ENCODE measurements at regions not wholly inside any gene's neighbourhood (a gene's known extent, or its start where the extent isn't known, plus 50 kb on each side); places are given as distances from the start of the nearest gene placed in this dataset.

GRCh38 chr13:103218253-103218652 lies 152.0 kb upstream of the SLC10A2 start:
- TF ChIP-seq, protein P1, sequence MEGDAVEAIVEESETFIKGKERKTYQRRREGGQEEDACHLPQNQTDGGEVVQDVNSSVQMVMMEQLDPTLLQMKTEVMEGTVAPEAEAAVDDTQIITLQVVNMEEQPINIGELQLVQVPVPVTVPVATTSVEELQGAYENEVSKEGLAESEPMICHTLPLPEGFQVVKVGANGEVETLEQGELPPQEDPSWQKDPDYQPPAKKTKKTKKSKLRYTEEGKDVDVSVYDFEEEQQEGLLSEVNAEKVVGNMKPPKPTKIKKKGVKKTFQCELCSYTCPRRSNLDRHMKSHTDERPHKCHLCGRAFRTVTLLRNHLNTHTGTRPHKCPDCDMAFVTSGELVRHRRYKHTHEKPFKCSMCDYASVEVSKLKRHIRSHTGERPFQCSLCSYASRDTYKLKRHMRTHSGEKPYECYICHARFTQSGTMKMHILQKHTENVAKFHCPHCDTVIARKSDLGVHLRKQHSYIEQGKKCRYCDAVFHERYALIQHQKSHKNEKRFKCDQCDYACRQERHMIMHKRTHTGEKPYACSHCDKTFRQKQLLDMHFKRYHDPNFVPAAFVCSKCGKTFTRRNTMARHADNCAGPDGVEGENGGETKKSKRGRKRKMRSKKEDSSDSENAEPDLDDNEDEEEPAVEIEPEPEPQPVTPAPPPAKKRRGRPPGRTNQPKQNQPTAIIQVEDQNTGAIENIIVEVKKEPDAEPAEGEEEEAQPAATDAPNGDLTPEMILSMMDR (IDR thresholded peaks at IDR 0.05; ENCODE audit: low read depth, low read length) = no peak

DNA sequence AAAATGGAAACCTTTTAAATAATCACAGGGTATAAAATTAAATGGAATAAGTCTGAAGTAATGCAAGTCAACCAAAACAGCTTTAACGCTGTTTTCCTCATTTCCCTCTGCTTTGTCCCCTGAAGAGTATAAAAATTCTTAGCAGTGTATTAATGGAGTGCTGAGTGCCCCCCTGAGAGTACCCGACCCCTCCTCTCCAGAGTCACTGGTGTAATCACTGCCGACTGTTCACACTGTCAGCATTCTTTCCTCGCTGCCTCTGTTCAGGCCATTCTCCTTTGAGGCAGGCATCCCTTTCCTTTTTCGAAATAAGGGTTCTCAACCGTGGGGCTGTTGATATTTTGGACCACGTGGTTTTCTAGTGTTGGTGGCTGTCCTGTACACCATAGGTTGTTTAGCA lies 146.9 kb upstream of the SLC10A2 start:
- TF ChIP-seq, protein P1 (IDR thresholded peaks at IDR 0.05; ENCODE audit: low read depth, low read length) = no peak
- no peak for DNase-seq (ENCODE audit: low read depth in 2 of 2)
- H3K4me3 ChIP-seq (replicated peaks in 1 of 2; ENCODE audit: low read depth in 2 of 2, low read length in 2 of 2) = no peak overlapping the region

More at GRCh38 chr13:103218253-103218652, 152.0 kb upstream of the SLC10A2 start:
- no peak overlapping the region for H3K4me3 ChIP-seq (replicated peaks in 1 of 2; ENCODE audit: low read depth in 2 of 2, low read length in 2 of 2)
- no peak for DNase-seq (ENCODE audit: low read depth in 2 of 2)

- no peak overlapping the region for H3K4me3 ChIP-seq (replicated peaks in 1 of 2; ENCODE audit: low read depth in 2 of 2, low read length in 2 of 2)
- no peak for DNase-seq (ENCODE audit: low read depth in 2 of 2)
- TF ChIP-seq, protein P1 (IDR thresholded peaks at IDR 0.05; ENCODE audit: low read depth, low read length) = no peak
Measured at GRCh38 chr13:103210348-103210747, 144.1 kb upstream of the SLC10A2 start.

DNA sequence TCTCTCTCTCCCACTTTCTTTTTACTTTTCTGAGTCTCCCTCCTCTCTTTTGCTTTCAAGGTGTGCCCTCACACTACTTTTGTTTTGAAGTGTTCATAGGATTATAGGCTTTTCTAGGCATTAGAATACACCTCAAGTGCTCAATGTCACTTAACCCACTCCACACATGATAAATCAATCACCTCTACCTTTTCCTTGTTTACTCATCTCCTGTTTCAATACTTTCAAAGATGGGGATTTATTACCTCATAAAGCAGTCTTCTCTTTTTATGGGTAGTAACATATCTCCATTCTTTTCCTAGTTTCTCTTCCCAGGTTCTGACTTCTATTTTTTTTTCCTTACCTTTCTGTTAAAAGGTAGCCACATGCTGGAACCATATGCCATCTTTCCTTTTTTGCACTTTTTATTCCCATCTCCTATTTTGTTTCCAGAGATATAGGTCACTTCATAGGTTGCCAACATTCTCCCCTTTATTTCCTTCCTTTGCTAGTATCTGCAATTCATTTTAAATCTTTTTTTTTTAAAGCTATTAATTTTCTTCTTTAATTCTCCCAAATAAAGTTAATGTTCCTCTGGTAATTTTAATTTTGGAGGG lies 137.6 kb upstream of the SLC10A2 start:
- no peak overlapping the region for H3K4me3 ChIP-seq (replicated peaks in 1 of 2; ENCODE audit: low read depth in 2 of 2, low read length in 2 of 2)
- DNase-seq (ENCODE audit: low read depth in 2 of 2) = no peak
- TF ChIP-seq, protein P1 (IDR thresholded peaks at IDR 0.05; ENCODE audit: low read depth, low read length) = no peak

GRCh38 chr13:103200118-103200885 lies 134.1 kb upstream of the SLC10A2 start:
- H3K4me3 ChIP-seq (replicated peaks in 1 of 2; ENCODE audit: low read depth in 2 of 2, low read length in 2 of 2) = no peak overlapping the region
- TF ChIP-seq, protein P1 (IDR thresholded peaks at IDR 0.05; ENCODE audit: low read depth, low read length) = no peak
- DNase-seq (ENCODE audit: low read depth in 2 of 2) = no peak

- H3K4me3 ChIP-seq (replicated peaks in 1 of 2; ENCODE audit: low read depth in 2 of 2, low read length in 2 of 2) = no peak overlapping the region
- DNase-seq (ENCODE audit: low read depth in 2 of 2) = no peak
- TF ChIP-seq, protein P1 (IDR thresholded peaks at IDR 0.05; ENCODE audit: low read depth, low read length) = no peak
Measured at GRCh38 chr13:103199380-103200088, 133.3 kb upstream of the SLC10A2 start.
